ENCODE measurements at regions not wholly inside any gene's neighbourhood (a gene's known extent, or its start where the extent isn't known, plus 50 kb on each side); places are given as distances from the start of the nearest gene placed in this dataset.

DNA sequence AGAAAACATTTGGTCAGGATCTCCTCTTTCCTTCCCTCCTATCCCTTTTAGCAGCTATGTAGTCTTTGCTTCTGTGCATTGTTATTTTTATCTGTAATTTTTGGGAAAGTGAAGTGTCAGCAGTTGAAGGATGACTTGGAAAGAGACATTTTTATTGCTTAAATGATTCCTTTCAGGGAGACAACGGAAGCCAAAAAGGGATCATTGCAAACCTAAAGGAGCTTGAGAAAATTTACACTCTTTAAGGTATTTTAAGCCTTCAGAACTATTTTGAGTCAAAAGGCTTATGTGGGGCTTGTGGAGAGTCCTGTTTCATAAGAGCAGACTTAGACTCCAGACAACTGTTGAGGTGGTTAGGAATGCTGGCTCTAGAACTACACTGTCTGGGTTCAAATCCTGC lies 281.6 kb downstream of the KIF4B start:
- DNase-seq (ENCODE audit: low read depth) = no peak

- DNase-seq (ENCODE audit: low read depth) = no peak
Observed at GRCh38 chr5:155299386-155300005, 285.9 kb downstream of the KIF4B start.

DNA sequence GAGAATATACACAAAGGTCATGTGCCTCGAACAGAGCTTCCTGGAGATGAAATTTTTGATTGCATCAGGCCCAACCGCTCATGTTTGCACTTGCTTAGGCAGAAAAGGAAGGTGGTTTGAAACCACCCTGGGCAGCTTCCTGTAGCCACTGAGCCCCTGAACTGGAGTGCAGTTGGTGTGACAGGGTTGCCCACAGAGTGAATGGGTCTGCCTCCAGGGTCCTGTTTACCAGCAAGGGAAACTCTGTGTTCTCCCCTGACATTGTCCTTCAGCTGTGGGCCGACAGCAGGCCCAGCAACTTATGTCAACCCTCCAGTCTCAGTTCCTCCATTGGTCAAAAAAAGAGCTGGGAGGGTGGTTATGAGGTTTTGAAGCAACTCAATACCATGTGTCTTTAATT lies 289.6 kb downstream of the KIF4B start:
- no peak for DNase-seq (ENCODE audit: low read depth)

- no peak for DNase-seq (ENCODE audit: low read depth)
Observed at GRCh38 chr5:155307229-155307628, 293.7 kb downstream of the KIF4B start.

GRCh38 chr5:155308289-155308688 lies 294.7 kb downstream of the KIF4B start:
- DNase-seq (ENCODE audit: low read depth) = no peak

DNA sequence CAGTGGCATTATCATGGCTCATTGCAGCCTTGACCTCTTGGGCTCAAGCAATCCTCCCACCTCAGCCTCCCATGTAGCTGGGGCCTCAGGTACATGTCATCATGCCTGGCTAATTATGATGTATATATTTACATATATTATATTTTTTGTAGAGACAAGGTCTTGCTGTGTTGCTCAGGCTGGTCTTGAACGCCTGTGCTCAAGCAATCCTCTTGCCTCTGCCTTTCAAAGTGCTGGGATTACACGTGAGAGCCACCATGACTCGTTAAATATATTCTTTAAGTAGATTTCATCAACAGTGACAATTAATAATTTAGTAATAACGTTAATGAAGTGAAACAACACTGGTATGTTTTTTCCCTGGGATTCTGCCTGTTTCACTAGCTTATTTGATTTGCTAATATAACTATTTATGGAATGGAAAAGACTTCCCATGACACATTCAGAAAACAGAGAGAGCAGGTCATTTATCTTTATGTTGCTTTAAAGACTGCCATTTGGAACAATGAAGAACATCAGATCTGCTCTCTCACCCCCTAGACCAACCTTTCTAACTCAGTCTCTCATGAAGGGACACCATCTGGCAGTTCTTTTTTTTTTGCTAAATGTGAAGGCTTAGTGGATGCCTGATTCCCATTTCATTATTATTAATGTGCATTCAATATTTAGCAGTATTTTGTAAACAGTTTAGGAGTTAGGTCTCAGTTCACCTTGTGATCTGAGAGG lies 295.6 kb downstream of the KIF4B start:
- DNase-seq (ENCODE audit: low read depth) = no peak

DNA sequence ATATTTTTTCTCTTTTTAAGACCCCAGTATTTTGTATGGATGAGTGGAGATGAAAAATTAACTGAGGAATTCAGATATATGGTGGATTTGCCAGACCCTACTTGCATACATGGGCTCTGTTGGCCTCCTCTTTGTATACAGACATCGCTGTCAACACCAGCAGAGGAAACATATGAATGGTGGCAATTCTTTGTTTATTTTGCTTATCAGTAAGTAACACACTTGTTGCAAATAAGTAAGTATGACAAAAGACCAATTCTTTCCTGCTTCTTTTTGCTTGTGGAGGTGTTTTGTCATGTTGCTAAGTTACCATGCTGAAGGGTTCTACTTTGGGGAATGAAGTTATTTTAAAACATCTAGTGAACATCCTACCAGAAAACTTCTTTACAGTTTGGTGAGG lies 298.2 kb downstream of the KIF4B start:
- no peak for DNase-seq (ENCODE audit: low read depth)

- DNase-seq (ENCODE audit: low read depth) = no peak
Observed at GRCh38 chr5:155313518-155313917, 300.0 kb downstream of the KIF4B start.

- DNase-seq (ENCODE audit: low read depth) = no peak
Observed at GRCh38 chr5:155316070-155316714, 302.6 kb downstream of the KIF4B start.

DNA sequence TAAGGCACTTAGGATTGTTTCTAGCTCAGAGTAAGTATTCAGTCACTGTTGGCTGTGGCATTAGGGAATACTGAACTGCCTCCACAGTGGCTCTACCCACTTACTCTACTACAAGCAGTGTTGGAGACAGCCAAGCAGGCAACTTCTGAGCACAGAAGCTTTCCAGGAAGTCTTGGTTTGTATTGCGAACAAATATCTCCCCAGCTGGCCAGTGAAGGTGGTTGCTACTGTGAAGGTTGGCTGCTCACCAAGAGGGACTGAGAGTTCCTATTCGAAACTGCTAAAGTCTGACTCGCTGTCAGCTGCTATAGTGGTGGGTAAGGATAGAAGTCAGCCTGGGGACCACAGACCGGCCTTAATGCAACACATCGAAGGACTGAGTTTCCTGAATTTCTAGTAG lies 319.1 kb downstream of the KIF4B start:
- no peak for DNase-seq (ENCODE audit: low read depth)

- no peak for DNase-seq (ENCODE audit: low read depth)
Observed at GRCh38 chr5:155342956-155343355, 329.4 kb downstream of the KIF4B start.

- no peak for DNase-seq (ENCODE audit: low read depth)
Observed at GRCh38 chr5:155343468-155343867, 329.9 kb downstream of the KIF4B start.

DNA sequence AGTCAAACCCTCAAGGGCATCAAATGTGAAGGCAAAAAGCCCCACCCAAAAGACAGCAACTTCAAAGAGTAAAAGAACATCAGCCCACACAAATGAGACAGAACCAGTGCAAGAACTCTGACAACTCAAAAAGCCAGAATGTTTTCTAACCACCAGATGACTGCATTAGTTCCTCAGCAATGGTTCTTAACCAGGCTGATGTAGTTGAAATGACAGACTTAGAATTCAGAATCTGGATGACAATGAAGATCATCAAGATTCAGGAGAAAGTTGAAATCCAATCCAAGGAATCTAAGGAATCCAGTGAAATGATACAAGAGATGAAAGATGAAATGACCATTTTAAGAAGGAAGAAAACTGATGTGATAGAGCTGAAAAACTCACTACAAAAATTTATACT lies 339.7 kb downstream of the KIF4B start:
- no peak for DNase-seq (ENCODE audit: low read depth)

DNA sequence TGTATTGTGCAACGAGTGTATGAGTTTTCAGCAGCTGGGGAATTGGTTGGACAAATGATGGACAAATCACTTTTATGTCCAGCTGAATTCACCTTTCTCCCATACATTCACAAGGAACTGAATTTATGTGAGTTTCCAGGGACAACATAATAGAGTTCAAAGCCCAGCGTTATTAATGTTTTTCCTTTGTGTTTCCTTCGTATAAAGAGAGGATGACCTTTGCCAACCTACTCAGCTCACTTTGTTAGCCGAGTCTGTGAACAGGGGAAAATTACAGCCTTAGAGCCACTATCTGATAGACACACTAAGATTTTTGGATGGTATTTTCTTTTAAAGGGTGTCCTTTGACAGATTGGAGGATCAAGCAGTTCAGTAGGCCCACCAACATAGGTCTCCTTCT lies 352.5 kb downstream of the KIF4B start:
- no peak for DNase-seq (ENCODE audit: low read depth)

DNA sequence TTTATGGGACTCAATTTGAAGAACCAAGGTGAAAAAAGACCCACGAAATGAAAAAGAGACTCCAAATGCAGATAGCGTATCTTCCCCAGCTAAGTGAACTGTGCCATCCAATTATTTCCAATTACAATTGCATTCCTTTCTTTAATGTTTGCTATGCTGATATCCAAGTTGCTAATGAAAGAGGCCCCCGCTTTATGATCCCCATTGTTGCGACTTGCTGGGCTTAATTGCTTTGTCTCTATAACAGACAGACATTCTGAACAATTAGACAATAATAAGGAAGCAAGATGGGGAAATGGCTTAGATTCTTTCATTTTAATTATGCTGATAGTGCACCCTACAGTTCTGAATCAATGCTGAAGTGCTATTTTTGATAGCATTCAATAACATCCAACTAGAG lies 354.3 kb downstream of the KIF4B start:
- no peak for DNase-seq (ENCODE audit: low read depth)

DNA sequence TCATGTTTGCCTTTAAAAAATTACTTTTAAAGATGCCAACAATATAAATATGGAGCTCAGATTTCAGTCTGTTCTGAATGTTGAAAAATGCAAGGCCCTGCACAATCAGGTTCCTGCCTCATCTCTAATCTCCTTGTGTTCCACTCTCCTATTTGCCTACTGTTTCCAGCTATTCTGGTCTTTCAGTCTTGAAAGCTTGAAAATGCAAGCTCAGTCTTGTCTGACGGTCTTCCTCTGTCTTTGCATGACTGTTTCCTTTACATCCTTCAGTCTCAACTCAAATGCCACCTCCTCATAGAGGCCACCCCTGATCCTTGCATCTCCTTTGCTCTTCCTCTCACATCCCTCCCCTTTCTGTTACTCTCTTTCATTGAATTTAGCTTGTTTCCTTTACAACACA lies 354.9 kb downstream of the KIF4B start:
- no peak for DNase-seq (ENCODE audit: low read depth)

- no peak for DNase-seq (ENCODE audit: low read depth)
Observed at GRCh38 chr5:155380480-155380879, 366.9 kb downstream of the KIF4B start.

DNA sequence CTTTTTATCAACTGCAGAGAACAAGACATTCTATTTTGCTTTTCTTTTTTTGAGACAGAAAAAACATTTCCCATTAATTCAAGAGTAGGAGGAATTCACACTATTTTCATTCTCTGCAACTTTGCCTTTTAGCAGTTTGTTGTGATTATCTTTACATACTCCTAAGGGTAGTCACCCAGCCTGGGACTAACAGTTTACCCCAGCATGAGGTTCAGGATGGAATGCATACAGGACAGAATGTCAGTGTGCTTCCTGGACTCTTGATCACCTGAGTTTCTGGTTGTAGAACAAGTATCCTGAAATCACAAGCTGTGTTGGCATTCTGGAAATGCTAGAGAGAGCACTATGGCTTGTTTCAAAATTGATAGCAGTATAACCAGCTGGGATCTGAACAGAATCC lies 368.1 kb downstream of the KIF4B start:
- DNase-seq (ENCODE audit: low read depth) = no peak

DNA sequence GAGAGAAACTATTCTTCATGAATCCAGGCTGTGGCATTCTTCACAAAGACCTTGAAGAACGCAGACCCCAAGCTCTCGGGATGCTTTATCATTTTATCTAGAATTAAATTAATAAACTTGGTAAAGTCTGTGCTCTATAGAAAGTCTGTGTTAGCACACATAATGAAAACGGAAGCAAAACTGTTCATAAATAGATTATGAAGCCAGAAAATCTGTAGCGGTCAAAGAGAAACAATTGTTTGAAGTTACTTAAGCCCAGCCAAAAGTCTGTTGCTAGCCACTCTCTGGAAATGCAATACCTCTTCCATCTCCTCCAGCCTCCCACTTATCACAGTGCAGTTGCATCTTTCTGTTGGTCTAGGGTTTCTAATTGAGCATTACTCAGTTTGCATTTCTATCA lies 375.9 kb downstream of the KIF4B start:
- DNase-seq (ENCODE audit: low read depth) = no peak

DNA sequence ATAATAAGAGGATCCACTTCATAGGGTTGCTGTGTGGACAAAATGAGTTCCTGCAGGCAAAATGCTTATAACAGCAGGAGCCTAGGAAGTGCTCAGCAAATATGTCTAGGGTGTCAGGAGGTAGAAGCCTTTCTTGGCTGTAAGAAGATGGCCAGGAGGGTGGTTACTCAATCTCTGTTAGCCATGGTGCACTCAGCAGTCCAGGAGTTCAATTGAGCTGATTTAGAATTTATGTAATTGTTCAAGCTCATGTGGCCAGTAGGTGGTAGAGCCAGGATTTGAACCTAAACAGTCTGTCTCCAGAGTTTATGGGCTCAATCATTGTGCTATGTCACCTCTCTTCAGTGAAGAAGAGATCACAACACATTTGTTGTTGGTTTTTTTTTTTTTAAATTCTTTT lies 381.2 kb downstream of the KIF4B start:
- no peak for DNase-seq (ENCODE audit: low read depth)

- DNase-seq (ENCODE audit: low read depth) = no peak
Observed at GRCh38 chr5:155402927-155403640, 389.5 kb downstream of the KIF4B start.

DNA sequence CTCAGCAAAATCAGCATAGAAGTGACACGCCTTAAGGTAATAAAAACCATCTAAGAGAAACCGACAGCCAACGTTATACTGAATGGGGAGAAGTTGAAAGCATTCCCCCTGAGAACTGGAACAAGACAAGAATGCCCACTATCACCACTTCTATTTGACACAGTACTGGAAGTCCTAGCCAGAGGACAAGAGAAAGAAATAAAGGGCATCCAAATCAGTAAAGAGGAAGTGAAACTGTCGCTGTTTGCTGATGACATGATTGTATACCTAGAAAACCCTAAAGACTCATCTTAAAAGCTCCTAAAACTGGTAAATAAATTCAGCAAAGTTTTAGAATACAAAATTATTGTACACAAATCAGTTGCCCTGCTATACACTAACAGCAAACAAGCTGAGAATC lies 393.3 kb downstream of the KIF4B start:
- no peak for DNase-seq (ENCODE audit: low read depth)

GRCh38 chr5:155408465-155408864 lies 394.9 kb downstream of the KIF4B start:
- DNase-seq (ENCODE audit: low read depth) = no peak

Data from iris pigment epithelial cell (primary cell).